HK-2 (cell line): ENCODE measurements at regions not wholly inside any gene's neighbourhood (a gene's known extent, or its start where the extent isn't known, plus 50 kb on each side); places are given as distances from the start of the nearest gene placed in this dataset.

Experiments used
- DNase-seq: peaks from one replicate; pipeline ENCODE4 v3.0.0-alpha.2; 2018; ENCODE audit not compliant: unreplicated experiment

DNA sequence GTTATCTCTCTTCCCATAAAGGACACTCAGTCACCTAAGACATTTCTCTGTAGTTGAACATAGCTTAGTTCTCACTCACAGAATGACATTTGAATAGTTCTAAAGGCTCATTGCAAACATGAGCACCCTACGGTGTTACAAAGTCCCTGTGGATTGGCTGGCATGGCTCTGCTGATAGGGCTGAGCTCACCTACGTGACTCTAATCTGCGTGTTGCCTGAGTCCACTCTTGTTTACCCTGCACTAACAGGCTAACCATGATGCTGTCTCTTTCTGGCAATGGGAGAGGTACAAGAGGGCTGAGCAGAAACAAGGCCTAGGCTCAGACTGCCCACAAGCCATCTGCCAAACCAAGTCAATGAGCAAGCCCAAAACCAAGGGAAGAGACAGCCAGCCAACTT lies 103.6 kb downstream of the PALM2AKAP2 start:
- no peak for DNase-seq

DNA sequence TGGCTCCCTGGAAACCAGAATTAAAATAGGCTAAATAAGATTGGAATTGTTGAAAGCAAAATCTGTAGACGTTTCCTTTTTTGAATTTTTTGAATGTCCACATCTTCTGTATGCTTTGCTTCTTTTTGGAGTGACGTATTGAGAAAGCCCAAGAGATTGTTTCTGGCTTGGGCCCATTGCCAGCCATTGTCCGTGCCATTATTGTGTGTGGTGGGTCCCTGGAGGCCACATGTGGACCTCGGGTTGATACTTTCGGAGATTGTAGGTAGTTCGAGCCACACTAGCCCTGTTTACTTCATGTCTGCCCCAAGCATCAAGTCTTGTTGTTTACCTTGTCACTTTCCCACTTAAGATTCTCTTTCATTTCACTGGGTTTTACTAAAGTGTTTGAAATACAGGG lies 106.0 kb downstream of the PALM2AKAP2 start:
- no peak for DNase-seq

GRCh38 chr9:109886617-109887016 lies 106.6 kb downstream of the PALM2AKAP2 start:
- no peak for DNase-seq

DNA sequence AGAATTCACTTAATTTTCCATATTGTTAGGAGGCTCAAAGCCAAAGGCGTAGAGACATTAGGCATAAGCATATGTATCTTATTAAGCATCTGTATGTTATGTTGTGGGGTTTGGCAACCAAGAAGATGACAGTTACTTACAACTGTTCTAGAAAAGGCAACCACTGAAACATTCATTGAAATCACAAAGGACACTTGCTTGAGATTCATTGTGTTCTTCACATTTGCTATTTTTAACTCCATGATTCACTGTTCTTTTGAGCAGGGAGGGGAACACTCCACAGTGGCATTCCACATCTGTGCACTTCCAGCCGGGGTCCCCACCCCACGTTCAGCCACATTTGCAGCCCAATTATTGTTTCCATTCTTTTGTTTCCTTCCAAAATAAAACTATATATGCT lies 107.1 kb downstream of the PALM2AKAP2 start:
- no peak for DNase-seq

DNA sequence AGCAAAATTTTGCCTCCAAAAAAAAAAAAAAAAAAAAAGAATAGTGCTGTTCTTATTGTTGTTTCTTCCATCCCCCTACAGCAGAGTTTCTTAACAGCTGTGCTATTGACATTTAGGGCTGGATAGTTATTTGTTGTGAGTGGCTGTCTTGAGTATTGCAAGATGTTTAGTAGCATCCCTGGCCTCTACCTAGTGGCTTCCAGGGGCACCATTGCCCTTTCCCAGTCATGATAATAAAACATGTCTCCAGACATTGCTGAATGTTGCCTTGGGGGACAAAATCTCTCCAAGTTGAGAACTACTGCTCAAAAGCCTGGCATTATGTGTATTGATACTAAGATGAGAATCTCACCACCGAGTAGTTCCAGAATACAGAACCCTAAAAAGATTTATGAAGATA lies 108.7 kb downstream of the PALM2AKAP2 start:
- DNase-seq: no peak

GRCh38 chr9:109889456-109889855 lies 109.5 kb downstream of the PALM2AKAP2 start:
- DNase-seq: no peak

GRCh38 chr9:109893241-109893640 lies 113.2 kb downstream of the PALM2AKAP2 start:
- DNase-seq: no peak

DNA sequence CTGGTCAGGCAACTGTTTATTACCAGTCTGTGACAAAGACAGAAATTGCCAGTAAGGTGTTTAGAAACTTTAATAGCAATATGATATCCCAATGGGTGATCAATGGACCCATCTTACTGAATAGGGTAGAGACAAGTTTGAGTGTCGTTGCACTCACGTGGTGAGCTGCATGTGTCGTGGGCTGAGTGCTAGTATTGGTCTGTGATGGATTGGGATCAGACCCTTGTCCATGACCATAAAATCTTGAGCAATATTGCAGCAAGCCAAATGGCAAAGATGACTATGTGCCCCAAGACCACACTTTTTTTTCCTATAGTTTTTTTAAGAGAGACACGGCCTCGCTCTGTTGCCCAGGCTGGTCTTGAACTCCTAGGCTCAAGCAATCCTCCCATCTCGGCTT lies 114.5 kb downstream of the PALM2AKAP2 start:
- no peak for DNase-seq

DNA sequence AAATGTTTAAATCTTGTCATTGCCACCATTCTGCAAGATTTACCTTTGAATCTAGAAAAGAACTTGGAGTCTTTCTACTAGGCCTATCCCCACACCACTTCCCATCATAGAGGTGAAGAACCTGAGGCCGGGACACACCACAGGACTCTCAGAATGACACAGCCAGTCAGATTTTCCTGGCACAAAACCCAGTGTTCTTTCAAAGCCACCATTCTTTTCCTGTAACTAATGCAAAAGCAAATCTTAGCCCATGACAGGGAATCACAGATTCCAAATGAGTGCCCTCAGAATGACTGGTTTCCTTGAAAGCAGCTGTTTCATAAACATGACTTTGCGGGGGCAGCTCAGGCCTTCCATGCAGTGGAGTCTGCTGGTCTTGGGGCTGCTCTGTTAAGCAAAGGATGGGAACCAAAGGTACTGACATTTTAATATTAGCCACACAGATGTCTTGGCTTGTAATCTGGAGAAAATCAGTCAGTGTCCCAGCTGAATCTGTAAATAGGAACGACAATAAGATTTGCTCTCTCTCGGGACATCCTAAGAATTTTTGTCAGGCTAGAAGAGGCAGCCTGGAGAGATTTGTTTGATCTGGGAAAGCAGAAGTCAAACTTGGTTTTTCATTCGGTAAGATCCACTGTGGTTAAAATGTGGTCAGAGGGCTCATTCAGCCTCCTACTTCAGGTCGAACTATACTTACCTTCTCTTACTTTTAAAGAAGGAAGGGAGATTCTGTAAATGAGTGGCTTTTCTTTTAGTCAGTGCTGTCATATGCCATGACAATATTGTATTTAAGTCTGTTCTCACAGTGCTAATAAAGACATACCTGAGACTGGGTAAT lies 115.1 kb downstream of the PALM2AKAP2 start:
- no peak for DNase-seq

DNA sequence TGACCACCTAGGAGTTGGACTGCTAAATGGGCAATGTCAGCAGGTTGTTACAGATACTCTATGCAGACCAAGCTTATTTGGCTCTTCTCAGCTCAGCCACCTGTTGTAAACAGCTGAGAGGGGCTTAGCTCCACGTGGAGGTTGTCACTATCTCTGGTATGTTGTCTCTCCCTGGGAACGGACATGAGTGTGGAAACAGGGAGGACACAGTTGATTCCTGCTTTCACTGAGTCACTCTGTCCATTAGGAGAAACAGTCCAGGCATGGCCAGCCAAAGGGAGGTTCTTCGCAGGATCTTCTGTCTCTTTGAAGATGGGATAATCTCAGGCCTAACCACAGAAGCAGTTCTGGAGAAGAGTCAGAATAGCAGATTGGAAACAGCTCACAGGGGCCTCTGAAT lies 121.2 kb downstream of the PALM2AKAP2 start:
- no peak for DNase-seq

DNA sequence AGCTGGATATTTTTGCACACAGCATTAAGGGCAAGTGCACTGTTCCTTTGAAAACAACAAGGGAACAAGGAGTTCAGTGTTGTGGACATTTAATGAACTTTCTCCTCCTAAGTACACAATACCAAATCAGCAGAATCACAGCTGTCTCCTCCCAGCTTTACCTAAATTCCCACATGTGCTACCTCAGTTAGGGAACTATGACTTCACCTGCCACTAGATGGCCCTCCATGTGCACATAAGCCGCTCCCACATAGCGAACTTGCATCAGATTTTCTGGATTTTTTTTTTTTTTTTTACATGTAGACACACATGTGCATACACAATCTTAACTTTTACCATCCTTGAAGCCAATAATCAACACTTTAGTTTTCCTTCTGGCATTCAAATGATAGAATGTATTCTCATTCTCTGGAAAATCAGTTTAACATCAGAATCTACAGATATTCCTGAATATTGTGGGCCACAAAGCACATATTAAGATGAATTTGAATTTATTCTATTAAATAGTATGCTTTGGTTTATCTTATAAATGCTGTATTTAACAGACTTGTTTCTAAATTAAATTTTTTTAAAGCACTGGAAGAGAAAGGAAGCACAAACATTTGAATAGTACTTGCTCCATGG lies 123.6 kb downstream of the PALM2AKAP2 start:
- DNase-seq: peak; percentile 45

GRCh38 chr9:109904666-109905065 lies 124.7 kb downstream of the PALM2AKAP2 start:
- DNase-seq: no peak

DNA sequence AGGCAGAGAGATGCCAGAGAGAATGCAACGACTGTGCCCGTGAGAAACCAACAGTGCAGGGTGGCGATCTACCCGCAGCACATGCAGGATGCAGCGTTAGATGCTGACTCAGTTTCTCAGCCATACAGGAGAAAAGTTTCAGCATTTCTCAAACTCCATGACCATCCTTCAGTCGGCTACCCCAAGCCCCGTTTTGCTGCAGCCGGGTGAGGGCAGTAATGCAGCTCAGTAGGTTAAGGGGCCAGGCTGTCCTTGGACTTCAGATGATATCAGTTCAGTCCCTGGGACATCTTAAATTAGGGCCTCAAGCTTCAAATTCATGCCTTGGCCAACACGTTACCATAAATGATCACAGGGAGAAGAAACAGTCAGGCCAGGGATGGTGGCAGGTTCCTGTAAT lies 125.5 kb downstream of the PALM2AKAP2 start:
- no peak for DNase-seq

DNA sequence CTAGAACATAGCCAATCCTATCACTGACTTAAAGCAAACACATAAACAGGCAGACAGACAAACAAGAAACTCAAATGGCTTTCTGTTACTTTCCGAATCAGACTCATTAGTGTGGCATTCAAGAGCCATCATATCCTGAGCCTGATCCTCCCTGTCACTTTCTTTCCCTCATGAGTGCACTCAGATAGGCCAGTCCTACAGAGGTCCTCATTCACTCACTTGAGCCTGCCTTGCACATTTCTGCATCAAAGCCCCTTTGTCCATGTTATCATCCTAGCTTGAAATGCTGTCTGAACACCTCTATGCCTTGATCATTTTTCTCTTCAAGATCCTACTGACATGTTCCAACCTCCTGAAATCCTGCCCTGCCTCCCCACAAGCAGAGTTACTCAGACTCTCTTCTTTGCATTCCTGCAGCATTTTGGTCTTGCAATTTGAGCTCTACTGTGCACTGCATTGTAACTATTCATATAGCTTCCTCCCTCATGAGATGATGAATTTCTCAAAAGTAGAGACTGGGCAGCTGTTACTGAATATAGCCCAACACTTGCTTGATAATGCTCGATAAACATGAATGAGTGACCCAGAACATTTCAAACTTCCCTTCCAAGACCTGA lies 126.9 kb downstream of the PALM2AKAP2 start:
- no peak for DNase-seq

GRCh38 chr9:109907400-109907799 lies 127.4 kb downstream of the PALM2AKAP2 start:
- no peak for DNase-seq

DNA sequence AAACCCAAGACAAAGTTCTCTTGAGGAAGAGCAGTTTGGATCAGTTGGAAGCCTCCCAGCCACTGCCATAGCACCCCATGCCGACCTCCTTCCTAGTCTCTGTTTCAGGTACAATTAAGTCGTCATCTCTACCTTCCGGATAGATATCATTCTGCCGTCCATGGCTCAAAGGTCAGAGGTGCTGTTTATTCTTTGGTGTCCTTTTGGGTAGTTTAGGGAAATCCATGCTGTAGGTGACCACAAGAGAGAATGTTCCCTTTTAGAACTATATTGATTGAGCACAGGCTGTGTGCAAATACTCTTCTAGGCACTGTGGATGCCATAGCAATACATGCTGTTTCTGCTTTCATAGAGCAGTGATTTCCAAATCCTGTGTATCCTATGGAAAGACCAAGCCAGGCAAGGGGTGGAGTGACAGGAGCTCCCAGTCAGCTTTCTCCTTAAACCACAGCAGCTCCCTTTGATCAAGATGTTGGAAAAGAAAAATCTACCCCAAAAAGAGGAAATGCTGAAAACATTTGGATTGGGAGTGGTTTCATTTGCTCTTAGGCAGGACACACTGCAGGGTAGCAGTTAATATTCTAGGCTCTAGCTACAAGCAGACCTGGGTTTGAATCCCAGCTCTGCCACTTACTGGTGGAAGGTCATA lies 127.9 kb downstream of the PALM2AKAP2 start:
- no peak for DNase-seq

GRCh38 chr9:109908459-109909390 lies 128.7 kb downstream of the PALM2AKAP2 start:
- no peak for DNase-seq

DNA sequence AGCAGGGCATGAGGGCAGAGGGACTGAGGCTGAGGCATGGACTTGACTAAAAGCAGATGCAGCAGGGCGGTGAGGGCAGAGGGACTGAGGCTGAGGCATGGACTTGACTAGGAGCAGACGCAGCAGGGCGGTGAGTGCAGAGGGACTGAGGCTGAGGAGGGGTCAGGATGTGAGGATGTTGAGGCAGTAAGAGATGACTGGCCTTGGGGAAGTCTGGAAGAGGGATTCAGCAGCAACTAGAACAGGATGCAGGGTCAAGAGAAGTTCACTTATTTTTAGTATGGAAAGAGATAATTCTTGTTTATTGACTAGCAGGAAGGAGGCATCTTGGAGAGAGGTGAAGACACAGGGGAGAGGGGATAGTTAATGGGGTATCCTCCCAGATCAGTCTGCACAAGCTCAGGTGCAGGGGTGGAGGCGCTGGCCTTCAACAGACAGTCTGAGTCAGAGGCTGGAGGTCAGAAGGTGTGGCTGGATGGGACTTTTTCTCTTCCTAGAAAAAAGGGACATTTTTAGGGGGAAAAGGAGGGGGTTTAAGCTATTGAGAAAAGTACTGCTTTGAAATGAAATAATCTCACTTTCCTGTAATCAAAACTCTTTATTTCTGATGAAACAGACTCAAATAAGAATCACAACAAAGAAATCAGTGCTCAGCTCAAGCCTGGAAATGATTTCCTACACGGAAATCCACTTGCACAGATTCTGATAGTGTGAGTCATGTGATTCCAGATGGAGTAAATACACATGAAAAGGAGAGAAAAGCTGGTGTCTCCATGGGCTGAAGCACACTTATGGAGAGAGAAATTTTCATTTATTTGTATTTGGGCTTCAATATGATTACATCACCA lies 130.9 kb downstream of the PALM2AKAP2 start:
- DNase-seq: no peak

DNA sequence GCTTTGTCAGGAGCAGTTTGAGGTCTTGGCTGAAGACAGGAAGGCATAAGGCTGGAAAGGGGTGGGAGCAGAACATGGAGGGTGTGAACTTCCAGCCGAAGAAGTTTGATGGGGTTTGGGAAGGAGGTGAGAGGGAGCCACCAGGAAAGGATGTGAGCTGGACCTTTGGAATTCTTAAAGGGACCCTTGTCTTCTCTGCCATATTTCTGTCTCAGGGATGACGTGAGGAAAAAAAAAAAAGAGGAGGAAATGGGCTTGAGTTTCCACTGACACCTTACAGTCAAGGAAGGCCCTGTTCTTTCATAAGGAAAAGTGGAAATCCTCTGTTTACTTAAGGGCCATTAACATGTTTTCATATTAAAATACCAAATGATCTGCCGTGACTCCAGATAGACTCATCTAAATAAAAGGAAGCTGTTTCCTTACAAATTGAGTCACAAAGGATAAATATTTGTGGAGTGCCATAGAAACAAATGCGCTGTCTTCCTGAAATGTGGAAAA lies 132.1 kb downstream of the PALM2AKAP2 start:
- no peak for DNase-seq

DNA sequence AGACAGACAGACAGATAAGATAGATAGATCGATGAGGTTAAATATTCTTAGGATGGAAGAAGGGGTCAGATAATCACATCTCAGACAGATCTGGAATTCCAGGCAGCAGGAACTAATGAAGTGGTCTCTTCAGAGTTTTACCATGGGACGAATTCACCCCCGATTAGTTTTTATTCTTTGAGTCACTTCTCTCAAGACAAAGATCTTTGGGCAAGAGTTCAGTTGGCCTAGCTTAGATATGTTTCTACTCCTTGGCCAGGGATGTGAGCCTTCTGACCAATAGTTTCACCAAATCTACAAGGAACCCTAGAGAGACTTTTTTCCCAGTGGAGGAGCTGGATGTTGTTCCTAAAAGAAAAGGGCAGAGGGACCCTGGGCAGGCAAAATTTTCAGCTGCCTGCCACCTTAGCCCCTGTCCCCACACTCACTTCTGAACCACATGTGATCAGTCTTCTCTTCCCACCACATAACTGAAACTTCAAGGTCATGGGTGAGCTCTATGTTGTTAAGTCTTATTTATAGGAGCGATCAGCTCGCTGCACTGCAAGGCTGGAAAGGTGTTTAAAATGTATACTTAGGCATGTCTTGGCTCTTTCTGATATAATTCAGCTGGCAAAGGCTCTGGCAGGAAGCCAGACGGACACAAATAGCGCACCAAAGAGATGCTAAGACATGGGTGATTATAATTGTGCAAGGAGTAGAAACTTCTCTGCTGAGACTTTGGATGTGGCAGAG lies 132.9 kb downstream of the PALM2AKAP2 start:
- DNase-seq: no peak
